GM21619 (cell line): ENCODE measurements at regions not wholly inside any gene's neighbourhood (a gene's known extent, or its start where the extent isn't known, plus 50 kb on each side); places are given as distances from the start of the nearest gene placed in this dataset.

Experiments used
- ATAC-seq: cut with Tn5 transposase; IDR thresholded peaks from one replicate; pipeline ENCODE4 v1.9.1; 2021; ENCODE audit not compliant: unreplicated experiment

DNA sequence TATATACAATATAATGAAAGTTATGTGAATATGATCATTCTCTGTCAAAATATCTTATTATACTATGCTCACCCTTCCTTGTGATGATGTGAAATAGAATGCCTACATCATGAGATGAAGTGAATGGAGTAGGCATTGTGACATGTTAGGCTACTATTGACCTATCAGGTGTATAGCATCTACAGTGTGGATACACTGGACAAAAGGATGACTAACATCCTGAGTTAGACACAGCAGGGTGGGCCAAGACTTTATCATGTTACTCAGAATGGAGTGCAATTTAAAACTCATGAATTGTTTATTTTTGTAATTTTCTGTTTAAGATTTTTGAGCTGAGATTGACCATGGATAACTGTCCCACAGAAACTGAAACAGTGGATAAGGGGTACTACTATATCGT lies 53.4 kb upstream of the NAV3 start:
- no peak for ATAC-seq

DNA sequence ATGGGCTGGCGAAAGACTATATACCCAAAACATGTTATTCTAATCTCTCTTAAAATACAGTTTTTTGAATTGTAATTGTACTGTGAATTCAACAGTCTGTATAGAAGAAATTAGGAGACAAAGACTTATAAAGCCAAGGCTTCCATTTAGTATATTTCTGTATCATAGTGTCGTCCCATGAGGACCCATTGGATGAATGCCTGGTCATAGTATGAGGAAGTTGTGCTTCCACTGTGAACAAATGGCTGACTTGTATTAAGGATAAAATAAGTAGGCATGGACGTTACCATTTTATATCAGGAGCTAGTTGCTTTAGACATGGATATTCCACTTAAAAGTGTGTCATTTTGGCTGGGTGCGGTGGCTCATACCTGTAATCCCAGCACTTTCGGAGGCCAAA lies 55.9 kb upstream of the NAV3 start:
- no peak for ATAC-seq

DNA sequence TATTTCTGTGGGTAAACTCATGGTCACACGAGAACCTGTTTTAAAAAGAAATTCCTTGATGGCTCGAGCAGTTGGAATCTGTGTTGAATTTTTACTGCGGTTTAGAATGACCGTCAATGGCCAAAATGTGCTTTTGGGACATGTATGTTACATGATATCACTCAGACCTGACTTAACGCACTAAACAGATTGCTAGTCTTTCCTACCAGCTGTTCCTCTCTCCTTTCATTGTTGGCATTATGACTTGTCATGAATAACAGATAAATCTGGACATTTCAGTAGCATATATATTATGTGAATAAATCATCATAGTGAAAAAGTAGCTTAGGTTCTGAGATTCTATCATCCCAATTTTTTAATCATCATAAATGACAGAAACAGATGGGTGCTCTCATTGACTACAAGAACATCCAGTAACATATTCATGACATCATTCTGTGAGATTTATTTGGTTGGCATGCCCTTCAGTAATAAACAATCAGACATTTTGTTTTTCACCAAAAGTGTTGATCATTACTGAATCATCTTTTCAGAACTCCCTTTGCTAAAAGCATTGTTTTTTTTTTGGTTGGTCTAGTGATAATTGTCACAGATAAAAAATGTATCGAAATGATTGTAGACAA lies 57.9 kb upstream of the NAV3 start:
- no peak for ATAC-seq

DNA sequence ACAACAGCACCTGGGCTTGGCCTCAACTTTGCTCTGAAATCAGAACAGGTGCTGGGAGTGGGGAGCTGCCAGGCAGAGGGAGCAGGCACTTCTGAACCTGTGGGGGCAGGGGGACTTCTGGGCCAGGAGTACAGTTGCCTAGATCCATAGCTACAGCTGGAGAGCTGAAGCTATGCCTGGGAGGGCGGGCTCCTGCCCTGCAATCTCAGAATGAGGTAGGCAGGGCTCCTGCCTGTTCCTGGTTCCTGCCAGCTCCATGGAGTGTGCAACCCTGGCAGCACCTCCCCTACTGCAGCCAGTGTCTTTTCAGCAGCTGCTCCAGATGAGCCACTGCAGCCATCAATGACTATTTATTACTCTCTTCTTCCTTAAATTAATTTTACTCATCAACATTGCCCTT lies 62.1 kb upstream of the NAV3 start:
- no peak for ATAC-seq

DNA sequence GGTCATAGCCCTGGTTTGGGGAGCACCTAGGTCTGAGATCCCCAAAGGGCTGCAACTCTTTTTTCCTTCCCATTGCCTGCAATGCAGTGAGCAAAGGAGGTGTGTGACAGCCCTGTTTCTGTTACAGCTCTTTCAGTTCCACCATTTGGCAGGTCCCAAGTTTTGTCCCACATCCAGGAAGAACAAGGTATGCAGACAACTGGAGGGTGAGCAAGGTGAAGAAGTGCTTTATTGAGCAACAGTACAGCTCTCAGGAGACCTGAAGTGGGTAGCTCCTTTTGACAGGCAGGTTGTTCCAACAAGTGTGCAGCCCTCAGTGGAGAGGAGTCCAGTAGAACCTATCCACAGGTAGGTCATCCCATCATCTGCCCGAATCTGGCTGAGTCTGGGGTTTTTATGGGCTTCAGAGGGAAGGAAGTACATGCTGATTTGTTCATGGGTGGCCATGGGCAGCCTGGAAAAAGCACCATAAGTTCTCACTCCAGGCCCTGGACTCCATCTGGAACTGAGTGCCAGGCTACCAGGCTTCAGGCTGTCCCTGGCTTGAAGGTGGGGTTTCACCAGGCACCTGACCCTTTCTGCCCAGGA lies 62.8 kb upstream of the NAV3 start:
- ATAC-seq, result no peak

DNA sequence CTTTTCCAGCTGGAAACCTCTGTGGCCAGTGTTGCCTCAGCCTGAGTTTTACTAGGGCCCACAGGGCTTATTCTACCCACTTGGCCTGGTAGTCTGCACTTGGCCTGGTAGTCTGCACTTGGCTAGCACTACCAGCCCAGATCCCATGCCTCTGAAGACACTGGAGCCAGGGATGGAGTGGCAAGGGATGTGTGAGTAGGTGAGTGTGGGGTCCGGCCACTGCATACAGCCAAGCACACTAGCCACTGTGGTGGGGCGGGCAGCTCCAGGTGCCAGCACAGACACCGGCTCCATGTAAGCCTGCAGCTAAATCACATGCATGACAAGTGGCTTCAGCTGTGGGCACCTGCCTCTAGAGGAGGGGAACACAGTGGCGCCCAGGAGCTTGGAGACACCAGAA lies 63.4 kb upstream of the NAV3 start:
- ATAC-seq, result no peak

DNA sequence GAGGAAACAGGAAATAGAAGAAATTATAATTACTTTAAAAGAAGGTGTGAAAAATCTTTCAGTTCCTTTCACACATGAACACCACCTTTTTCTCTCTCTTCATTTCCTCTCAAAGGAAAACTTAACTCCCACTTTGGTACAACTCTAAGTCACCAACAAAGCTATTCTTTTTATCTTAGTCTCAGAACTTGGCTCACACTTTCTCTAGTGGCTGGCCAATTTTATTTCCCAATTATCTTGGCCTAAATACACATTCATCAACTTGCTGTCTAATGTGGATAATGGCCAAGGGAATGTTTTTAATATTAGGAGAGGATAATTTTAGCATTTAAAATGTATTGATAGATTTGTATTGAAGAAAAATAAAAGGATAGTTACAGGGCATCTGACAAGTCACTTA lies 64.5 kb upstream of the NAV3 start:
- no peak for ATAC-seq

DNA sequence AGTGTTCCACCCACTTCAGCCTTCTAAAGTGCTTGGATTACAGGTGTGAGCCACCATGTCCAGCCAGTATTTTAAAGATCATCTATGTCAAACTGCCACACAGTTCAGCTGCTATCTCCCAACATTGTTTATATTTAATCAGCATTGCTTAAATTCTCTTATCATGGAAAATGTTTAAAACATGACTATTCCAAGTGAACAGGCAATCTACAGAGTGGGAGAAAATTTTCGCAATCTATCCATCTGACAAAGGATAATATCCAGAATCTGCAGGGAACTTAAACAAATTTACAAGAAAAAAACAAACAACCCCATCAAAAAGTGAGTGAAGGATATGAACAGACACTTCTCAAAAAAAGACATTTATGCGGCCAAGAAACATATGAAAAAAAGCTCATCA lies 69.4 kb upstream of the NAV3 start:
- ATAC-seq, result no peak

DNA sequence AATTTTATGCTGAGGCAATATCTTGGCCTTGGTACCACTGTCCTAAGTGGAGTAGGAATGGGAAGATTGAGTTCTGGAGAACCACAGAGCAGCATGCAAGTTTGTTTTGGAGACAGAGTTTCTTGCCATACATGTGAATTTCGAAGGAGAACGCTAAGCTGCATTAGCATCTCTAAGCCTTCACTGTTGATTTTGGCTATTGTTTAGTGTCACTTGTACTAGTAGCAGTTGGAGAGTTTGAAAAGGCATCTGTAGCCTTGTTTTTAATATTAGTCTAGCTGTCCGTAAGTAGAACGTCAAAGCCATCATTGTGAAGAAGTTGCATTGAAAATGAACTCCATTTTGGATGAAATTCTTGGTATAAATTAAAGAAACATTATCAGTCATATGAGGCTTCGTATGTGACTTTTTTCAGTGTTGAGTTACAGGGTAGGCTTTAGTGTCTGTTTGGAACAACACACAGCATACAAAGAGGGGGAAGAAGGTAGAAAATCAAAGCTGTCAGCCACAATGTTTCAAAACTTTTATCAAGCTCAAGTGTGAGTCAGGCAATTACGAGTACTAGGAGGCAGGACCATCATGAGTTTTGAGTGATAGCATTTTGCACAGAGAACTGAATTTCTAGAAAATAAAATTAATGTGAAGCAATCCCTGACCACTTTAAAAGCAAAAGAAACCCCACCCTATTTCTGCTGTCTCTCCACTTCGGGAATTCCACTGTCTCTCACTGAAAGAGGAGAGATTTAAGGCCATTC lies 70.2 kb upstream of the NAV3 start:
- no peak for ATAC-seq

DNA sequence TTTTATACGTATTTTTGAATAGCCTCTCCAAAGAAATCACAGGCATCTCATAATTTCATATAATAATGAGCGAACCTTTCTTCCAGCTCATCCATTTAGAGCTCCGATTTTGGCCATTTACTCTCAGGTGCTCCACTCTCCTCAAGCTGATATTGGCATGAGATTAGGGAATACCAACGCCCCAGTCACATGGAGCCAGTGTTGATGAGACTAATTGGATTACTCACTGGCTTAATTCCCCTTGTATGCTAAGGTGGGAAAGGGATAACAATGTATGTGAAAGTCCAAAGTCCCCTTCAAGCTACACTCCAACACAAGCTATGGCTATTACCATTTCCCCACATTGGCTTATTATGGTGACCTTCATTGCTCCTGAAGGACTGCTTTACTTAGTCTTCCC lies 76.6 kb upstream of the NAV3 start:
- ATAC-seq, result no peak

DNA sequence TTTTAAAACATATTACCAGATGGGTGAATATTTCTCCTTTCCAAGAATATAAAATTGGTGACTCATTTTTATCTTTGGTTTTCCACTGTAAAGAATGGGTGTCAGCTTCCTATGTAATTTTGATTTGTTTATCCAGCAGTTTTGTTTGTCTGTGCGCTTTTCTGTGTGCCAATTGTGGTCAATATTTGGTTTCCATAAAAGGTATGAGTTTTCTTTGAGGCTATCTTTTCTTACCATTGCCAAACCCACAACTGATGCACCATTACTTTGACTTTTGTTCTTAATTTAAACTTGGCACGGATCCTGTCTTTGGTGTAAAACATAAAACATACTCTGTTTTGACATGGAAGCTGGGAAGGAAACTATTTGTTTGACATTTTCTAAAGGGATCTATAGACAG lies 78.8 kb upstream of the NAV3 start:
- ATAC-seq, result no peak

DNA sequence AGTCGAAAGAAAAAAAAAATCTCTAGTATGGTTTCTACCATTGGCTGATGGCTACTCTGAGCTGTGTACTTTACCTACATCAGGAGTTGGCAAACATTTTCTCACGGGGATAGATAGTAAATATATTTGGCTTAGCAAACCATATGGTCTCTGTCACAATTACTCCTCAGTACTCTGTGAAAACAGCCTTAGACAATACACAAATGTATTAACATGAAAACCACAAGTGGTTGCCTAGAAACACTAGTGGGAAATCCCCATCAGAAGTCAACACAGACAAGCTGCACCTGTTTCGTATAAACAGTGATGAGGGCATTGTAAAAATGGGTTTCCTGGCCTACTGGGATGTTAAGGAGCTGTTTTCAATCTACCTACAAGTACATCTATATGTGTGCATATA lies 84.6 kb upstream of the NAV3 start:
- ATAC-seq, result peak; percentile 100

DNA sequence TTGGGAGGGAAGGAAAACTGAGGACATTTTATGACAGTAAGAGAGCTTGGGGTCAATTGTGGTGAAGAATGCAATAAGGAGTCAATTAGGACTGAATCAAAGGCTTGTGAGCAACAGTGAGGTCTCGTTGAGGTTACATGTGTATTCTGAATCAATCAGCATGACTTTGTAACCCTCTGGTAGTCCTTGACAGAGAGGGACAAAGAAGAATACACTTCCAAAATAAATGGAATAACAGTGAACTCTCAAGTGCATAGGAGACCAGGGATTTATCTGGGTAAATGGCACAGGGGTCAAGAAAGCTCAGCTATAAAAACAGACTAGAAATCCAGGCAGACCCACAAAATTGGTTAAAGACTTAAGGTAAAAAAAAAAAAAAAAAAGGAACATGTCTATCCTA lies 85.1 kb upstream of the NAV3 start:
- no peak for ATAC-seq

DNA sequence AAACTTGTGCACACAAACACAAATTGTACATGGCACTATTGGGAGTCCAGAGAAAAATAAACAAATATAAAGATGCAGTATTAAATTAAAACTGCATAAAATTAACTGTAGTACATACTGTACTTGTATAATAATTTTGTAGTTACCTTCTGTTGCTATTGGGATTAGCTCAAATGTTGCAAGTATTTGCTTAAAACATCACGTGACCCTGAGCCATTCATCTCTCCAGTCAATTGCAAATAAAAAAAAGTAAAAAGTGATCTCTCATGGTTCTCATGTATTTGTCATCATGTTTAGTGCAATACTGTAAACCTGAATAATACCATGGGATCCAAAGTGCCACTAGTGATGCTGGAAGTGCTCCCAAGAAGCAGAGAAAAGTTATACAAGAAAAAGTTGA lies 88.1 kb upstream of the NAV3 start:
- no peak for ATAC-seq

DNA sequence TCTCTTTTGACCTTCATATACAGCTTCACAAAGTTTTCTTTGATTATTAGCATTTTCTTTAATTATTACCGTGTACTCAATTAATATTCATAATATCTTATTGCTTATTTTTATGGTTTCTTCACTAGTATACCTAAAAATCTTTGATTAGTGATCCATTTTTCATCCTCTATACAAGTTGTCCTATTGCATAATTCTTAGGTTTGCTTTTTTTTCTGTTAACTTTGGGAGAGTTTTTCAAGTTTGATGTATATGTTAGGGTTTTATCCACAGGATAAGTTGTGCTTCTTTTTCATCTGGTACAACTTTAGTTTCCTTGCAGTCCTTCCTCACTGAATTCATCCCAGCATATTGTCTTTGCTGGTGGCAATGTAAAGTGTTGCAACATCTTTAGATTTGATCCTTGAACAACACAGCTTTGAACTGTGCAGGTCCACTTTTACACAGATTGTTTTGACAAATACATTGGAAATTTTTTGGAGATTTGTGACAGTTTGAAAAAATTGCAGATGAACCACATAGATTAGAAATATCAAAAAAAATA lies 88.6 kb upstream of the NAV3 start:
- ATAC-seq, result no peak

DNA sequence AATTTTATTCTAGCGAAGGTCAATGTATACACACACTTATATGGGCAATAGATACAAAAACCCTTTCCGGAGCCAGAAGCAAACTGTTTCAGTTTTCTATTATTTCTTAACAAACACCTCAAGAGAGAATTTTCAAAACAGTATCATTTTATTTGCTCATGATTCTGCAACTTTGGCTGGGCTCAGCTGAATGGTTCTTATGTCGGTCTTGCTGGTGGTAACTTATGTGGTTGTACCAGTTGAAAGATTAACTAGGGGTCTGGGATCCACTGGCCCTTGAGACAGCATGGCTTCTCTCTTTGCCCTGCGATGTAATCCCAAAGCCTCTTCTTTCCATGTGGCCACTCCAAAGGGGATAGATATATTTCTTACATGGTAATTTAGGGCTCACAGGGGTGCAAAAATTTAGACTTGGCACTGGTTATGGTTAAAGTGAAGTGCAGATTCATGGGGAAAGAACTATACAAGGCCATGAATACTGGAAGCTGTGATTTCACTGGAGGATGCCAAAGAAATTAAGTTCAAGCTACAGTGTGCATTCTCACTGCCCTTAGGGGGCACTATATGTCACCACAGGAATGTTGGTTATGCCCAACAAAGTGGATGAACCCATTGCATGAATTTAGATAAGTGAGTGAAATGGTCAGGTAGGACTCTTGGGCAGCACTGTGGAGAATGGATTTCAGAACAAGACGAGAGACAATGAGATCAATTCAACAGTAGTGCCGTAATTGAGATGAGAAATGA lies 94.3 kb upstream of the NAV3 start:
- ATAC-seq, result no peak

DNA sequence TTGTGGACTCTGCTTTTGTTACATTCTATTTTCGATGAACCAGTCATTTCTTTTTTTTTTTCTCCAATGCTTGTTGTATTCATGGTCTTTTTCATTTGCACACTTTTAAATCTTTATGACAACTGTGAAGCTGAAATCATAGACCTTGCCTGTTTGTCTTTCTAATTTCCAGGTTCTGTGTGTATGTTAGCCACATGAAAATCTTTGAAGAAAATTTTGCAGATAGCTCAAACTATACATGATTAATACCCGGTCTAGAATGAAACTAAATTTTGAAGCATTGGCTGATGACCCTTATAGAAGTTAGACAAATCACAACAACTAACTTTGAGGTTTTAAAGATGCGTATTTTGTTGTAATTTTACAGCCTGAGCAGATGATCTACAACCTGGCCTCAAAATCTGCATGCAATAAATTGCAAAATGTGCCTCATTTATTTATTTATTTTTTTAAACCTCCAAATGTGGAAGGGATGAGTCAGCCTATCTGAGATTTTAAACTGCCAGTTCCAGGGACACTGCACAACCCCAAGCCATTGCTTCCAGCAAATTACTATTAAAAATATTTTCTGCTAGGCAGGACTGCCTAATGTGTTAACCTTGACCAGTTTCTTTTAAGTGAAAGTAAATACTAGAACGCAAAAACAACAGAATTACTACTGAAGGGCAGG lies 96.3 kb upstream of the NAV3 start:
- no peak for ATAC-seq

DNA sequence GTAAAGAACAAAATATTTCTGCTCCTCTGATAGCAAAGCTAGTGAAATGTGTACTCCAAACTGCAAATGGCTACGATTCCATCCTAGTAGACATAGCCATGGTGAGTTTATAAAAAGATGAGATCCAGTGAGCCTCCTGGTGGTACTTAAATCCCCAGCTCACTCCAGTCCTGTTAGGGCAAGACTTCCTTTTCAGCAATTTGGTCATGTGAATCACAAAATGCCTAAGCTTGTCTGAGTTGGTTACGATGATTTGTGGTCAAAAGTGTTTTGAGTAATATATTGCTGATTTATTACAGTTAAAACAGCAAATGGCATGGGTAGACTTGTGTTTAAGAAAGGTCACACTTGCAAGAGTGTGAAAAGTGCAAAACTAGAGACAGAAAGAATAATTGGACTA lies 102.7 kb upstream of the NAV3 start:
- ATAC-seq, result no peak

DNA sequence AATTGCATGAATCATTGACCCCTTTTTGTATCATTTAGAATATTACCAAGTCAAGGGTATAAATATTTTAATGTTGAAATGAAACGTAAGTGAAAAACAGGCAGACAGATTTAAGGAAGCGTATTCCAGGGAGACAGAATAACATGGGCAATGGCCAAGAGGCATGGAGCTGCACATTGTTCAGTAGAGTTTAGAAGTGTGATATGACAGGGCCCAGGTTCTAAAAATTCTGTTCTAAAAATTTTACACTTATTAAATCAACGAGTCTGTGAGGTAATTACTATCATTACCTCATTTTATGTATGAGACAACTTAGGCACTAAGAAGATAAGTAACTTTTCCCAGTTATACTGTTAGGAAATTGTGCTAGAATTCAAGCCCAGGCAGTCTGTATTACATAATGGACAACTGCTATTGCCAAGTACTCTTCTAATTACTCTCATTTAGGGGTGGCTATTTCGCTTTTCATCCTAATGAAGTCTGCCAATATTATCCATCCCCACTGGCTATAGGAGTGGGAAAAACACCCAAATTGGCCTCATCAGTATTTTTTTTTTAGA lies 103.2 kb upstream of the NAV3 start:
- ATAC-seq, result no peak

DNA sequence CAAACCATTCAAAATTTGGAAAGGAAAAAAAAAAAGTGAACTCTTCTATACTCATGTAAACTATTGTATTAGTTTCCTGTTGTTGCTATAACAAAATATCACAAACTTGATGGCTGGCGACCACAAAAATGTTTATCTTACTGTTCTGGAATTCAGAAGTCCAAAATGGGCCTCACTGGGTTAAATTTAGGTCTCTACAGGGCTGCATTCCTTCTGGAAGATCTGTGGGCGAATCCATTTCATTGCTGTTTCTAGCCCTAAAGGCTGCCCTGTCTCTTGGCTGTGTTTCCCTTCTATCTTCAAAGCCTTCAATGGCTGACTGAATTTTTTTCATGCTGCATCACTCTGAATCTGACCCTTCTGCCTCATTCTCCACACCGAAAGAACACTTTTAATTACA lies 105.1 kb upstream of the NAV3 start:
- no peak for ATAC-seq
